ENCODE measurements at regions not wholly inside any gene's neighbourhood (a gene's known extent, or its start where the extent isn't known, plus 50 kb on each side); places are given as distances from the start of the nearest gene placed in this dataset.

DNA sequence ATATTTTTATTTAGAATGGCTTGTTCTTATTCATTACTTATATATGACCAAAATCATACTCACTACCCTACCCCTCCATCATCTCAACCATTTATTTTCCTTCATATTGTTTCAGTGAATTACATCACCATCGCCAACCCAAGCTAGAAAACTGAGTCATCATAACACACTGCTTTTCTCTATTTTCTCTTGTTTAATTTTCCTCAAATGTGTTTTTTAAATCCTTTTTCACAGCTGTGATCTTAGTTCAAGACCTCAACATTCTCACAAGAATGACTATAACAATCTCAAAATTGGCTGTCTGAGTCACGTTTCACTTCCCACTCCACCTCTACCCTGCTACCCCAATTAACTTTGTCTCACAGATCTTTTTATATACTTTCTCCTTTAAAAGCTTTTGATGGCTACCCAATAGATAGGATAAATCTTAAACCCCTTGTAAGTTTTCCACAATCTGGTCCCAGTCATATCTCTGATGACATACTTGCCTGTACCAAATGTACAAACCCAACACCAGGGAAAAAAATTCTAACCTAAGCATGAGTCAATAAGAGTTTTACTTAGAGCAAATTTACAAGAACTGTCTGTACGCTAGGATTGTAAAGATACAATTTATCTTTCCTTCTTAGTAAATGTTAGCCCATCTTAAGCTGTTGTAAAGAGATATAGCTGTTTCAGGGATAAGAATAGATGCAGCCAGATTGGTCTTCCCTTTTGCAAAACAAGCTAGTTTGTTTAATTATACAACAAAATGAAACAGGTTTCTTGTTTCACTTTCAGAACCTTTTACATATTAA lies 635.1 kb upstream of the SLC39A10 start:
- Histone ChIP-seq H3K36me3 (replicated peaks; ENCODE audit: low read depth, low read length) (no peaks in the 10 kb centered on the region), H3K79me2 (ENCODE audit: low read length) (no peaks in the 10 kb centered on the region), H3K4me3 (ENCODE audit: low read length) (peak overlapping the region; percentile 41), H3K4me2 (ENCODE audit: low read length) (peak overlapping the region; percentile 67), H3K4me1 (ENCODE audit: low read length) (peaks cover 16% of the 10 kb centered on the region), H3K27ac (ENCODE audit: low read length) (peak overlapping the region; percentile 57), H2AFZ (ENCODE audit: low read depth, low read length) (peak overlapping the region; percentile 55; the same call in 1 of the 2 replicates), H4K20me1 (ENCODE audit: insufficient read depth, low read length) (no peaks in the 10 kb centered on the region), H3K27me3 (ENCODE audit: low read depth, low read length) (no peaks in the 10 kb centered on the region), H3K9me3 (ENCODE audit: insufficient read depth, low read length) (no peaks in the 10 kb centered on the region), H3K9ac (ENCODE audit: low read length) (peak overlapping the region; percentile 13; the same call in 1 of the 2 replicates)
- TF ChIP-seq EZH2phosphoT487 (IDR thresholded peaks at IDR 0.05; ENCODE audit: low read depth) = no peak
- TF ChIP-seq CTCF (IDR thresholded peaks at IDR 0.05; ENCODE audit: low read depth, low read length) = no peak

- TF ChIP-seq EZH2phosphoT487 (IDR thresholded peaks at IDR 0.05; ENCODE audit: low read depth) = no peak
- TF ChIP-seq CTCF (IDR thresholded peaks at IDR 0.05; ENCODE audit: low read depth, low read length) = no peak
- Histone ChIP-seq H2AFZ (ENCODE audit: low read depth, low read length) (no peak overlapping the region), H3K4me2 (ENCODE audit: low read length) (no peak overlapping the region), H3K36me3 (replicated peaks; ENCODE audit: low read depth, low read length) (no peaks in the 10 kb centered on the region), H3K9me3 (ENCODE audit: insufficient read depth, low read length) (no peaks in the 10 kb centered on the region), H3K27me3 (ENCODE audit: low read depth, low read length) (no peaks in the 10 kb centered on the region), H3K27ac (ENCODE audit: low read length) (no peak overlapping the region), H3K79me2 (ENCODE audit: low read length) (no peaks in the 10 kb centered on the region), H3K4me1 (ENCODE audit: low read length) (peaks cover 16% of the 10 kb centered on the region), H3K9ac (ENCODE audit: low read length) (no peak overlapping the region), H3K4me3 (ENCODE audit: low read length) (no peak overlapping the region), H4K20me1 (ENCODE audit: insufficient read depth, low read length) (no peaks in the 10 kb centered on the region)
Measured at GRCh38 chr2:195018462-195018861, 638.6 kb upstream of the SLC39A10 start.

DNA sequence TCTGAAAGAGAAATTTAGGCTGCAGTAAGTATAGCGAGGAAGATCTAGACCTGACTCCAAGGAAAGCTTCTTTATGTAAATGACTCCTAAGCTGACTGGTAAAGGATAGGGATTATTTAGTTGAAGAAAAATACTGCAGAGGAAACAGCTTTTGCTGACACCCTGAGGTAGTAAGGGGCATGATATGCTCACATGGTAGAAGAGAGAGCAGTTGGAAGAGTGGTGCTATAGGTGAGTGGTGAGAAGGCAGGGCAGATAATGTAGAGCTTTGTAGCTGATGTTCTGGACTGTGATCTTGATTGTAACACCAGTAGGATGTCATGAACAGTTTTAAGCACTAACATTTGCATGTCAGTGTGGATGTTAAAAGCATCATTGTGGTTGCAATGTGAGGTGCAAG lies 639.1 kb upstream of the SLC39A10 start:
- Histone ChIP-seq H2AFZ (ENCODE audit: low read depth, low read length) (no peak overlapping the region), H3K79me2 (ENCODE audit: low read length) (no peaks in the 10 kb centered on the region), H3K4me2 (ENCODE audit: low read length) (no peak overlapping the region), H4K20me1 (ENCODE audit: insufficient read depth, low read length) (no peaks in the 10 kb centered on the region), H3K4me3 (ENCODE audit: low read length) (no peak overlapping the region), H3K27ac (ENCODE audit: low read length) (no peak overlapping the region), H3K27me3 (ENCODE audit: low read depth, low read length) (no peaks in the 10 kb centered on the region), H3K4me1 (ENCODE audit: low read length) (peaks cover 16% of the 10 kb centered on the region), H3K9ac (ENCODE audit: low read length) (no peak overlapping the region), H3K36me3 (replicated peaks; ENCODE audit: low read depth, low read length) (no peaks in the 10 kb centered on the region), H3K9me3 (ENCODE audit: insufficient read depth, low read length) (no peaks in the 10 kb centered on the region)
- TF ChIP-seq EZH2phosphoT487 (IDR thresholded peaks at IDR 0.05; ENCODE audit: low read depth) = no peak
- no peak for TF ChIP-seq CTCF (IDR thresholded peaks at IDR 0.05; ENCODE audit: low read depth, low read length)

GRCh38 chr2:195016841-195017240 lies 640.2 kb upstream of the SLC39A10 start:
- no peak overlapping the region for H3K9ac ChIP-seq (ENCODE audit: low read length)
- H3K79me2 ChIP-seq (ENCODE audit: low read length) = no peaks in the 10 kb centered on the region
- TF ChIP-seq EZH2phosphoT487 (IDR thresholded peaks at IDR 0.05; ENCODE audit: low read depth) (no peak), CTCF (IDR thresholded peaks at IDR 0.05; ENCODE audit: low read depth, low read length) (no peak)
- H3K4me3 ChIP-seq (ENCODE audit: low read length) = no peak overlapping the region
- H3K27me3 ChIP-seq (ENCODE audit: low read depth, low read length) = no peaks in the 10 kb centered on the region
- no peak overlapping the region for H3K4me2 ChIP-seq (ENCODE audit: low read length)
- H3K4me1 ChIP-seq (ENCODE audit: low read length) = peaks cover 8% of the 10 kb centered on the region
- H2AFZ ChIP-seq (ENCODE audit: low read depth, low read length) = no peak overlapping the region; the same call in 1 of the 2 replicates
- H3K36me3 ChIP-seq (replicated peaks; ENCODE audit: low read depth, low read length) = no peaks in the 10 kb centered on the region
- H3K27ac ChIP-seq (ENCODE audit: low read length) = no peak overlapping the region
- no peaks in the 10 kb centered on the region for H3K9me3 ChIP-seq (ENCODE audit: insufficient read depth, low read length)
- no peaks in the 10 kb centered on the region for H4K20me1 ChIP-seq (ENCODE audit: insufficient read depth, low read length)
